CD4-positive, alpha-beta T cell treated with Interleukin-1 beta for 1 hour (primary cell): ENCODE measurements at regions not wholly inside any gene's neighbourhood (a gene's known extent, or its start where the extent isn't known, plus 50 kb on each side); places are given as distances from the start of the nearest gene placed in this dataset.
"Not testable (repeated sequence)": the region's sequence is repeated elsewhere in the genome, so short reads cannot be mapped to it uniquely, and the experiment has no call there.

ENCODE experiments used
- DNase-seq, 2 donors: peaks; one replicate each; pipeline ENCODE4 v3.0.0-alpha.2; 2020 to 2022

GRCh38 chr15:96838081-96838480 lies 507.6 kb downstream of the NR2F2 start:
- DNase-seq = no peak

GRCh38 chr15:96849271-96849900 lies 518.9 kb downstream of the NR2F2 start:
- no peak for DNase-seq

GRCh38 chr15:96851613-96852012 lies 521.1 kb downstream of the NR2F2 start:
- no peak for DNase-seq

- DNase-seq = no peak
These were observed 528.2 kb downstream of the NR2F2 start for GRCh38 chr15:96858694-96859093.

GRCh38 chr15:96860741-96861140 lies 530.2 kb downstream of the NR2F2 start:
- no peak for DNase-seq

- DNase-seq = no peak
These were observed 537.5 kb downstream of the NR2F2 start for GRCh38 chr15:96867992-96868391.

GRCh38 chr15:96869122-96869521 lies 538.6 kb downstream of the NR2F2 start:
- DNase-seq = no peak

GRCh38 chr15:96869790-96870189 lies 539.3 kb downstream of the NR2F2 start:
- no peak for DNase-seq

- no peak for DNase-seq
These were observed 540.1 kb downstream of the NR2F2 start for GRCh38 chr15:96870580-96870979.

- DNase-seq = not testable (repeated sequence)
These were observed 546.9 kb downstream of the NR2F2 start for GRCh38 chr15:96877442-96877841.

GRCh38 chr15:96878129-96878528 lies 547.6 kb downstream of the NR2F2 start:
- no peak for DNase-seq

GRCh38 chr15:96882121-96882772 lies 551.7 kb downstream of the NR2F2 start:
- DNase-seq = no peak

- no peak for DNase-seq
These were observed 557.2 kb downstream of the NR2F2 start for GRCh38 chr15:96887730-96888129.

- no peak for DNase-seq
These were observed 558.3 kb downstream of the NR2F2 start for GRCh38 chr15:96888764-96889163.

- DNase-seq = no peak
These were observed 559.4 kb downstream of the NR2F2 start for GRCh38 chr15:96889734-96890480.

GRCh38 chr15:96891046-96891445 lies 560.5 kb downstream of the NR2F2 start:
- DNase-seq = no peak

- no peak for DNase-seq
These were observed 562.8 kb downstream of the NR2F2 start for GRCh38 chr15:96893159-96893906.

GRCh38 chr15:96894659-96895058 lies 564.2 kb downstream of the NR2F2 start:
- DNase-seq = no peak

- no peak for DNase-seq
These were observed 566.3 kb downstream of the NR2F2 start for GRCh38 chr15:96896766-96897165.

GRCh38 chr15:96914081-96914480 lies 583.6 kb downstream of the NR2F2 start:
- no peak for DNase-seq

GRCh38 chr15:96916750-96917149 lies 586.2 kb downstream of the NR2F2 start:
- no peak for DNase-seq

- DNase-seq = no peak
These were observed 594.1 kb downstream of the NR2F2 start for GRCh38 chr15:96924570-96924969.
